CD4-positive, alpha-beta T cell treated with Interleukin-6 for 4 hours (primary cell): ENCODE measurements at regions not wholly inside any gene's neighbourhood (a gene's known extent, or its start where the extent isn't known, plus 50 kb on each side); places are given as distances from the start of the nearest gene placed in this dataset.

Experiments
- DNase-seq: peaks from one replicate; pipeline ENCODE4 v3.0.0-alpha.2; 2020; ENCODE audit warnings: mixed read lengths

DNA sequence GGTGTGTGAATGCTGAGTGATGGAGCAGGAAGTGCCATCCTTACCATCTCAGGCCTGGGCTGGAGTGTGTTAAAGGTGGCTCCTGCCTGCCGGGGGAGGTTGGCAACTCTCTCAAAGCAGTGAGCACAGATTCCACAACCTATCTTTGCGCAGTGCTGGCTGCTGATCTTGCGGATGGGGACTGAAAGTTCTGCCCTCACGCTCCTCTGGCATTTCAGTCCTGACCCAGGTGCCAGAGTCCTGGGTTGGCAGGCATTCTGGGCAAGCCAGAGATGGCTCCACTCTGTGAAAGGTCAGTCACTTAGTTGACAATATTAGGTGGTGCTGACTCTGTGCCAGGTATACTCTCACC is 315.5 kb downstream of the RPS24 start:
- DNase-seq, result no peak

GRCh38 chr10:78349911-78350663 is 316.4 kb downstream of the RPS24 start:
- no peak for DNase-seq

DNA sequence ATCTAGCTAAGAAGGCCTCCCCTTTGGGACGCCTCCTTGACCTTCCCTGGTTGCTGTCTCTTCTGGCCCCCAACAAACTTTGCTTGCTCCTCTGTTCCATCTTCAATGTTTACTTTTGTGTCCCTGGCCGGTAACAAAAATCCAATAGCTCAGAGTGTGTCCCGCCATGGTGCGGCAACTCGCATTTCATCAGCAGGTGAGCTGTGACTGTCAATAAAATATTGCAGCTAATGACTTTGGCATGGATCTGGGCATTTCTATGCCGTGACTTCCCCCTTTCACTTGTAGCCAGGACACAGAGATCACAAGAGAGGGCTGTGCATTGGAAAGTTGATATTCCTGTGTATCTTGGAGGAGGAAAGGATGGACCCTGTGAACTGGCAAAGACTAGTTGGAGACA is 317.6 kb downstream of the RPS24 start:
- no peak for DNase-seq

DNA sequence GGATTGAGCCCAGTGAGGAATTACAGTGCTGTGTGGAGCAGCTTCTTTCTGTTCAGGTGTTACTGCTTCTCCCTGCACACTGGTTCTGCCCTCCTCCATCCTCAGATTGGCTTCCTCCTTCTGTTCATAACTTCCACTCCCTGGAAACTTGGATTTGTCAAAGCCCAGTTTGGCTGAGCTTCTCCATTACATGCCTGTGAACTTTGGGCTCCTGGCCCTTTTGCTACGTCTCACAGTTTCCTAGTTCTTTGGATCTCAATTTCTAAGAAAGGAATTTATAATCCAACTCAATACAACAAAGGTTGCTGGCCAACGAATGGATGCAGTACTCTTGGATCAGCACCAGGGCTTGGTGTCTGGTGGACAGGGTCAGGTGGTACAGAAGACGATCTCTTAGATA is 318.1 kb downstream of the RPS24 start:
- DNase-seq, result no peak

DNA sequence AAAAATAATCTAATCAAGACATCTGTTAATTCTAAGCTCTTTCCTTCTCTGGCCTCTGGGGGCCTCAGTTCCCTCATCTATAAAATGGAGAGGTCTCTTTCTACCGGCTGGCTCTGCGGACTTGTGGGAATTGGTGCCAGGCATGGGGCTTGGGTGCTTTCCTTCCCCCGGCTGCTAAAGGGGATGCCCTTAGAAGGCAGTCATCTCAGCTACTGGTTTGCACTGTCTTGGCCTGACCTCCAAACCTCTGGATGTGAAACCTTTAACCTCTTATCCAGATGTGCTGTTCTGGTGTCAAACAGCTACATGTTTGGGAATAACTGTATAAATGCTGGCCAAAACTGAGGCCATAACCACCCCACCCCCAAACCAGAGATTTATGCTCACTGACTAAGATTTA is 320.0 kb downstream of the RPS24 start:
- no peak for DNase-seq

- DNase-seq, result no peak
Measured at GRCh38 chr10:78354101-78354500, 320.4 kb downstream of the RPS24 start.

- DNase-seq, result no peak
Measured at GRCh38 chr10:78356291-78356900, 322.7 kb downstream of the RPS24 start.

DNA sequence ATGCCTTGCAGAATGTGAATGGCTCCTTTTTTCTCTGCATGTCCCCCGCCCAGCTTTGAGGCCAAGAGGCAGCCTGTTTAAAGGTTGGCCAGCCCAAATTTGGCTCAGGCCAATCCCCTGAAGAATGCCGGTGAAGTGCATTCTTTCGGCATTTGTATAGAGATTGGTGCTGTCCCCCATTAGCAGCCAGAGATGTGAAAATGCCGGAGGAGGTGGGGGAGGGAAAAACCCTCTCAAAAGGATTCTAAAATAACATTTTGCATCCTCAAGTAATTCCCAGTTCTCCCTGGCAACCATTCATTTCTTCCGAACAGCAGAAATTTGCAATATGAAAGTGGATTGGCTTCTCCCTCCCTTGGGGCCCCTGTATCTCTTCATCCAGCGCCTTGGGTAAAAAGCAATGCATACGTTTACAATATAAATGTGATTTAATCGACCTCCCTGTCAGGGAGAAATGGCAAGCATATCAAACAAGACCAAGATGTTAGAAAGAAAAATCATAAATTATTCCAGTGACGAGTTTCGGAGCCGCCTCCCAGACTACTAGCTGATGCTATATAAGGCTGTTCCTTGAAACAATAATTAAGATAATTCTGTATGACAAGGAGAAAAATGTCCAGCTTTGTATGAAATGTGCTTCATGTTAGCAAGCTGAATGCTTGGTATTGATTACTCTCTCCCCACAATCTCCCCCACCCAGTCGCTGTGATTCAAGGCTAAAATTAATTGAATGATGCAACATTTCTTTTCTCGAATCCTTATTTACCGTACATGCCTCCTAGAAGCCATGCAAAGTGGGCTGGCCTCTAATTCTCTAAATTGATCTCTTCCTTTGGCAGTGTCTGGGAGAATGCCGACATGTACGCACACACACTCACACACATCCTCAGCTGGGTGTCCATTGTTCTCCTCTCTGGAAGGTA is 323.7 kb downstream of the RPS24 start:
- no peak for DNase-seq

DNA sequence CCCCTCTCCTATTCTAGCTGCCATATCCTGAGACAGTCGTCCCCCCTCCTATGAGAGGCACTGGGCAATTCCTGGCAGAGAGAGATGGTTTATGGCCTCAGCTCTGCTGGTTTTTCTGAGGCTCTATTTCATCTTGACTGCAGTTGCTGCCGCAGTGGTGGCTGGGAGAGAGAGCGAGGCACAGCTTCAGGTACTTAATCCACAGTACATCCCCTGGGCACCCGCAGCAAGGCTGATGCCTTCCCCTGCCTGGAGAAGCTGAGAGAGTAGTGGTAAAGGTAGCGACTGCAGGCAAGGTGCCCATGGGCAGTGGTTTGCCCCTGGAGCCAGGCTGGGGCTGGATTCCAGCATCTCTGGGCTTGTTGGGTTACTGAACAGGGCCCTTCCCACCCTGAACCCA is 324.7 kb downstream of the RPS24 start:
- DNase-seq, result no peak

- no peak for DNase-seq
Measured at GRCh38 chr10:78358982-78359381, 325.3 kb downstream of the RPS24 start.

- DNase-seq, result no peak
Measured at GRCh38 chr10:78359640-78360091, 326.0 kb downstream of the RPS24 start.

DNA sequence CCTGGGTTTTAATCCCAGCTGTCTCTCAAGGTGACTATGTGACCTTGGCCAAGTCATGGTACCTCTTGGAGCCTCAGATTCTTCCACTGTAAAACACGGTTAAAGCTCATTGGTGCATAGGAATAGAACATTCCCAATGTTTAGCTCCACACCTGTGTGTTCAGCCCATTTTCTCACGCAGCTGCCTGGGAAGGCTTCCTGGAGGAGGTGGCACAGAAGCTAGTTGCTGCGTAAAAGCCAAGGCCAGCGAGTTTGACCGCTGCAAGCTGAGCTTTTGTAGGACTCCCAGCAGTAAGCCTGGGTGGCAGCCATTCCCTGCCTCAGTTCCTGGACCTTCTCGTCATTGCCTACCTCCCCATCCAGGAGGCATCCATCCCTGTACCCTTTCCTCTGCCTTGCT is 326.6 kb downstream of the RPS24 start:
- no peak for DNase-seq

- DNase-seq, result no peak
Measured at GRCh38 chr10:78361031-78361430, 327.4 kb downstream of the RPS24 start.

DNA sequence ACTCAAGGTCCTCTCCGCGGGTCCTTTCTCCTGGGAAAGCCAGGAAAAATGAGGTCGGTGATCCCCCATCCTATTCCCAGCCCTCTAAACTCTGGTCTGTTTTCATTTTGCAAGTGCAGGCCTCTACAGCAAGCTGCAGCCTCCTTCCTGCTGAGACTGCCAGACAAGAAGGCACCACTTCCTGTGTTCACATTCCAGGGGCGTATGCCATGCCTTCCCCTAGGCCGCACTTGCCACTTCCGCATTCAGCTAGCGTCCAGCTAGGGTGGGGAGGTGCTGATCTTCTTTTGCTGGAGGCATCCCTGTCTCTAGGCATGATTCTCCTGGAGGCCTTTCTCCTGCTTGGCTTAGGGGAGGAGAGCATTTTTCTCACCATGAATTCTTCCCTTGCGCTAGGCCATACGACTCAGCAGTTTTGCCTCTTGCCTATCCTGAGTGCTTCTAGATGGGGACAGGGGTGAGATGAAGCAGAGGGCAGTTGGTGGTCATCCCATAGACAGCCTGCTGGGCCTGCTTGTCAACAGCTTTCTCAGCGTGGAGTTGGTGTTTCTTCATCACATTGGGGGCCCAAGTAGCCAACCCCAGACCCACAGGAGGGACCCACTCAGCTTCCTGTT is 328.9 kb downstream of the RPS24 start:
- DNase-seq, result peak; percentile 30

DNA sequence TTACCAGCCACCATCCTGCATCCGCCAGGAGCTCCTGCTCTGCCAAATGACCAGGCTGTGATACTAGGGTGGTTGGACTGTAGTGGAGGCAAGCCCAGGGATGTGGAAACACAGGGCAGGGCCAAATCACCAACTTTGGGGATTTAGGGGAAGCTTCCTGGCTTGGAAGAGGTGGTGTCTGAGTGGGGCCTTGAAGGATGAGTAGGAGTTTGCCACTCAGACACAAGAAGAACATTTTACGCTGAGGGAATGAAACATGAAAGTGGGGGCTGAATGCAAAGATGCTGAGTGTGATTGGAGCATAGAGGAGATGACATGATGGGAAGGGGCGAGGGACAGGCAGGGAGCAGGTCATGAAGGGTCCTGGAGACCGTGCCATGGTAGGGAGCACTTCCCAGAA is 329.5 kb downstream of the RPS24 start:
- DNase-seq, result no peak

DNA sequence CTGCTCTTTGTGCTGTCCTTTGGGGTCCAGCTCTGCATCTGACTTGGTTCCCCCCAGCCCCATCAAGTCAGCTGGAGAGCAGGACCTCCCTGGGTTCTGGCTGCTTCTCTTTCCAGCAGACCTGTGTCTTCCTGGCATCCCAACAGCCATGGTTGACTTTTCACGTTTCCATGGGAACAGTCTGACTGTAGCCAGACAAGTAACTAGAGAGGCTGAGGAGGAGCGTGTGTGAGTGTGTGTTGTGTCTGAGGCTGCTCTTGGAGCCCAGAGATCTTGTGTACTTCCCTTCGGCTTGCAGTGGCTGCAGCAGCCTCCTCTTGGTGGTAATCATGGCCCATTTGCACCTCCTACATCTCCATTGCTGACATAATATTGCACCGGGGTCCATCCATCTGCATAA is 332.0 kb downstream of the RPS24 start:
- no peak for DNase-seq

DNA sequence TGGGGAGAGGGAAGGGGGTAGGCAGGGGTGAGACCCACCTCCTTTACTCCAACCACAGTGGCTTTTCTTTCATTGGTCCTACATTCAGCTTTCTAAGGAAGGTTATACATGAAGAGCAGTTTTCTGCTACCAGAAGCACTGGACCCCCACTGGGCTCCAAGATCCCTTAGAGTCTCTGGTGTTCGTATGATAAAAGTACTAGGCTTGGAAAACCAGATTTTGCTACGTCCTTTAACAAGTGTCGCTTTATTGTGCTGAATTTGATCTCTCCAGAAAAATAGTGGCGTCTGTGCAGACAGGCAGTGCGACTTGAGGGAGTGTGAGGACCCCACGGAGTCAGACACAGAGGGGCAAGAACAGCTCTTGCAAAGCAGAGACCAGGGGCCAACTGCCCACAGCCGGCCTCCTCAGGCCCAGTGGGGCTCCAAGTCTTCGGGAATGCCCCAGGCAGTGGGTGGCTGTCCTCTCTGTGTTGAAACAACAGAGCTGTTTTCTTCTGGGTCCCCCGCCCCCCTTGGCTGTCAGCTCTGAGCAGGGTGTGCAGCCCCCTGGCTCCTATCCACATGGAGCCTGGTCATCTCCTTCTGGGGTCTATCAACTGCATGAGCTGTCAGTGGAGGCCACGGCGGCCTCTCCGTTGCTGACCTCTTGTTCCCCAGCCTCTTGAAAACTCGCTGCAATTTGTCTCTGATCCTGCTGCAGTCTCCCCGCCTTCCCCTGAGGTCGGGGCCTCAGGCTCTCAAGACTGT is 333.2 kb downstream of the RPS24 start:
- DNase-seq, result no peak

DNA sequence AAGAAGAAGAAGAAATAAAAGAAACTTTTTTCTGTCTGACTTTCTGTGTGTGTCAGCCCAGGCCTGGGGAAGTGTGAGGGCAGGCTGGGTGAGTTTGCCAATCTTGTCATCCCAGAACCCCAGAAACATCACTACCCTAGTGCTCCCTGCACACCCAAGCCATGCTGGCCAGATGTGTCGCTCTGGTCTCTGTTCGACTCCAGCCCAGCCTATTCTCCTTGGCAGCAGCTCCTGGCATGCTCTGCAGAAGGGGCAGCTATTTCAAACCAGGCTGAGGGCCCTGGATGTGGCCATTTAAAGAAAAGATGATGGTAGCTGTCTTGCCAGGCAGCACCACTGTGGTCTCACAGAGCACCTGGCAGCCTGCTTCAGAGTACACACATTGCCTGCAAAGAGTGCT is 334.1 kb downstream of the RPS24 start:
- no peak for DNase-seq

GRCh38 chr10:78371136-78371535 is 337.5 kb downstream of the RPS24 start:
- no peak for DNase-seq

GRCh38 chr10:78372806-78373205 is 339.1 kb downstream of the RPS24 start:
- no peak for DNase-seq

DNA sequence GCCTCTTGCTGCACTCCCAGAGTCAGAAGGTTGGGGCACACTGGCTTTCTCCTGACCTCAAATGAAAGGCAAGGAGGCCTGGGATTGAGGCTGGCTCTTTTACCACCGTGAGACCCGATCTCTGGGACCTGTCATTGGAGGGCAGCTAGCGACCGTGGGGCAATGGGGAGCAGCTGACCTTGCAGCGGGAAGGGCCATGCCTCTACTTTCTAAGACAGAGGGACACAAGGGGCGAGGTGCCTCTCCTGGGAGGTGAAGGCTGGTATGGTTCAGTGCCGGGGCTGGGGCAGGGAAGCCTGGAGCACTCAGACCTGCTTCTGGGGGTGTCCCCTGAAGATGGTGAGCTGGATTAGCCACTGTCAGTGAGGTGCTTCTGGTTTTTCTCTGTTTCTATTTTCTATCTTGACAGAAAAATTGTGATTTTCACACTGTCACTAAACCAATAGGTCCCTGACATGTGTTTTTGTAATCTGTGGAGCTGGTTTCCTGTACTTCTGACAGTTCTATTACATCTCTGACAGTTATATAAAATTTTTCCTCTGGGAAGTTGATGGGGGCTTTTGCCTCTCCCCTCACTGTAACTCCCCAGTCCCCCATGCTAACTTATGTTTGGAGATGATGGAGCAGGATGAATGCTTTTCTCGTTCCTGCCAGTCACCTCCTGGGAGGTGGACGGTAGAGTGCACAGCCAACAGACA is 340.8 kb downstream of the RPS24 start:
- DNase-seq, result no peak
